ENCODE measurements at regions not wholly inside any gene's neighbourhood (a gene's known extent, or its start where the extent isn't known, plus 50 kb on each side); places are given as distances from the start of the nearest gene placed in this dataset.
"Not testable (repeated sequence)": the region's sequence is repeated elsewhere in the genome, so short reads cannot be mapped to it uniquely, and the experiment has no call there.

GRCh38 chr1:146308152-146308551 lies 79.3 kb upstream of the NOTCH2NLA start:
- not testable (repeated sequence) for TF ChIP-seq CTCF (IDR thresholded peaks at IDR 0.05; ENCODE audit: low read length); EZH2 (IDR thresholded peaks at IDR 0.05; ENCODE audit: borderline replicate concordance, low read length)
